Spinal cord (tissue), 9 donors: ENCODE measurements at regions not wholly inside any gene's neighbourhood (a gene's known extent, or its start where the extent isn't known, plus 50 kb on each side); places are given as distances from the start of the nearest gene placed in this dataset.
"Not testable (repeated sequence)": the region's sequence is repeated elsewhere in the genome, so short reads cannot be mapped to it uniquely, and the experiment has no call there.

Source experiments
- DNase-seq, 6 donors: peaks; one replicate each; pipeline versions ENCODE4 v3.0.0 to v3.0.0-alpha.2; 2013 to 2015; ENCODE audit warnings: low spot score in 6 of 6, low read depth in 4 of 6
- H3K27ac ChIP-seq: one replicate; pipeline ENCODE4 v1.5.1; 2013; ENCODE audit warnings: low read depth, low read length, control low read depth
- H3K27me3 ChIP-seq: one replicate; pipeline ENCODE4 v1.6.1; 2013; ENCODE audit warnings: low read length; ENCODE audit not compliant: control insufficient read depth, insufficient read depth
- H3K36me3 ChIP-seq: one replicate; pipeline ENCODE4 v1.6.1; 2013; ENCODE audit warnings: low read length; ENCODE audit not compliant: control insufficient read depth, insufficient read depth
- H3K4me1 ChIP-seq: one replicate; pipeline ENCODE4 v1.6.1; 2013; ENCODE audit warnings: low read length; ENCODE audit not compliant: control insufficient read depth, insufficient read depth
- H3K4me3 ChIP-seq: one replicate; pipeline ENCODE4 v1.5.1; 2013; ENCODE audit warnings: low read depth, low read length, control low read depth
- H3K9me3 ChIP-seq: one replicate; pipeline ENCODE4 v1.6.1; 2013; ENCODE audit warnings: low read length; ENCODE audit not compliant: control insufficient read depth, insufficient read depth
- WGBS: methylation state at CpG from one replicate; pipeline ENCODE4 v1.1.5; 2013; ENCODE audit warnings: missing lambda C conversion rate; ENCODE audit not compliant: insufficient coverage; 5-methylcytosine and 5-hydroxymethylcytosine counted together
- donor health status: healthy.

GRCh38 chr12:23253191-23253590, 628.2 kb downstream of the ETNK1 start:
- Histone ChIP-seq H3K27me3 (no peaks in the 10 kb centered on the region), H3K9me3 (no peaks in the 10 kb centered on the region)
- WGBS: 90% methylated on average over 4 of the region's 4 CpGs

GRCh38 chr12:23253910-23254309, 628.9 kb downstream of the ETNK1 start:
- not testable (repeated sequence) for H3K36me3 ChIP-seq, H3K9me3 ChIP-seq, H3K4me1 ChIP-seq, H3K4me3 ChIP-seq, H3K27ac ChIP-seq, DNase-seq, H3K27me3 ChIP-seq
- WGBS: 95% methylated on average over 2 of the region's 6 CpGs

More at GRCh38 chr12:23253191-23253590, 628.2 kb downstream of the ETNK1 start:
- H3K27ac ChIP-seq: no peak overlapping the region
- no peaks in the 10 kb centered on the region for H3K36me3 ChIP-seq
- H3K4me1 ChIP-seq: no peaks in the 10 kb centered on the region
- H3K4me3 ChIP-seq: no peak overlapping the region
- no peak for DNase-seq

- Histone ChIP-seq H3K4me3 (no peak overlapping the region), H3K9me3 (no peaks in the 10 kb centered on the region), H3K27ac (no peak overlapping the region), H3K4me1 (no peaks in the 10 kb centered on the region), H3K36me3 (no peaks in the 10 kb centered on the region), H3K27me3 (no peaks in the 10 kb centered on the region)
- WGBS: 50% methylated on average over 1 of the region's 1 CpG
- peak in 1 of 6 donors; percentile 12 for DNase-seq
These were observed 634.6 kb downstream of the ETNK1 start for GRCh38 chr12:23259558-23259957.

GRCh38 chr12:23262670-23263069, 637.7 kb downstream of the ETNK1 start:
- no peaks in the 10 kb centered on the region for H3K4me1 ChIP-seq
- peaks cover 2% of the 10 kb centered on the region for H3K9me3 ChIP-seq
- no peaks in the 10 kb centered on the region for H3K27me3 ChIP-seq
- H3K27ac ChIP-seq: no peak overlapping the region
- no CpG with 5 or more reads among the region's 4 CpGs for WGBS
- no peak for DNase-seq
- no peak overlapping the region for H3K4me3 ChIP-seq
- H3K36me3 ChIP-seq: no peaks in the 10 kb centered on the region

GRCh38 chr12:23277831-23278230, 652.9 kb downstream of the ETNK1 start:
- Histone ChIP-seq H3K36me3 (no peaks in the 10 kb centered on the region), H3K9me3 (peaks cover 2% of the 10 kb centered on the region), H3K27ac (no peak overlapping the region), H3K4me1 (no peaks in the 10 kb centered on the region), H3K27me3 (no peaks in the 10 kb centered on the region), H3K4me3 (no peak overlapping the region)
- no CpG with 5 or more reads among the region's 1 CpG for WGBS
- DNase-seq: no peak

GRCh38 chr12:23281295-23281694, 656.3 kb downstream of the ETNK1 start:
- no peak overlapping the region for H3K27ac ChIP-seq
- H3K4me1 ChIP-seq: no peaks in the 10 kb centered on the region
- no peak overlapping the region for H3K4me3 ChIP-seq
- H3K36me3 ChIP-seq: no peaks in the 10 kb centered on the region
- H3K27me3 ChIP-seq: no peaks in the 10 kb centered on the region
- peaks cover 2% of the 10 kb centered on the region for H3K9me3 ChIP-seq
- no peak for DNase-seq
- WGBS: no CpG with 5 or more reads among the region's 4 CpGs

- DNase-seq: no peak
- no peaks in the 10 kb centered on the region for H3K36me3 ChIP-seq
- H3K9me3 ChIP-seq: peaks cover 2% of the 10 kb centered on the region
- no peaks in the 10 kb centered on the region for H3K27me3 ChIP-seq
- no peak overlapping the region for H3K27ac ChIP-seq
- no peaks in the 10 kb centered on the region for H3K4me1 ChIP-seq
- H3K4me3 ChIP-seq: no peak overlapping the region
These were observed 657.7 kb downstream of the ETNK1 start for GRCh38 chr12:23282701-23283100.

GRCh38 chr12:23285764-23286530, 661.0 kb downstream of the ETNK1 start:
- not testable (repeated sequence) for DNase-seq, H3K9me3 ChIP-seq, H3K36me3 ChIP-seq, H3K4me1 ChIP-seq, H3K4me3 ChIP-seq, H3K27me3 ChIP-seq, H3K27ac ChIP-seq
- WGBS: 95% methylated on average over 54 of the region's 57 CpGs

GRCh38 chr12:23290627-23291330, 658.7 kb downstream of the SOX5 start:
- DNase-seq: no peak
- Histone ChIP-seq H3K27me3 (no peaks in the 10 kb centered on the region), H3K9me3 (no peaks in the 10 kb centered on the region), H3K27ac (no peak overlapping the region), H3K36me3 (no peaks in the 10 kb centered on the region), H3K4me3 (no peak overlapping the region), H3K4me1 (no peaks in the 10 kb centered on the region)
- 29% methylated on average over 1 of the region's 1 CpG for WGBS

- DNase-seq: no peak
- no peaks in the 10 kb centered on the region for H3K27me3 ChIP-seq
- no peaks in the 10 kb centered on the region for H3K4me1 ChIP-seq
- 89% methylated on average over 1 of the region's 3 CpGs for WGBS
- H3K4me3 ChIP-seq: no peak overlapping the region
- H3K36me3 ChIP-seq: no peaks in the 10 kb centered on the region
- no peaks in the 10 kb centered on the region for H3K9me3 ChIP-seq
- no peak overlapping the region for H3K27ac ChIP-seq
These were observed 646.2 kb downstream of the SOX5 start for GRCh38 chr12:23303220-23303619.
